NCI-H2081 (cell line): ENCODE measurements at regions not wholly inside any gene's neighbourhood (a gene's known extent, or its start where the extent isn't known, plus 50 kb on each side); places are given as distances from the start of the nearest gene placed in this dataset.
"Not testable (repeated sequence)": the region's sequence is repeated elsewhere in the genome, so short reads cannot be mapped to it uniquely, and the experiment has no call there.

Experiments used
- DNase-seq, 2 experiments: peaks; one replicate each; lab custom pipeline; 2025; lab: John Stamatoyannopoulos, UW

DNA sequence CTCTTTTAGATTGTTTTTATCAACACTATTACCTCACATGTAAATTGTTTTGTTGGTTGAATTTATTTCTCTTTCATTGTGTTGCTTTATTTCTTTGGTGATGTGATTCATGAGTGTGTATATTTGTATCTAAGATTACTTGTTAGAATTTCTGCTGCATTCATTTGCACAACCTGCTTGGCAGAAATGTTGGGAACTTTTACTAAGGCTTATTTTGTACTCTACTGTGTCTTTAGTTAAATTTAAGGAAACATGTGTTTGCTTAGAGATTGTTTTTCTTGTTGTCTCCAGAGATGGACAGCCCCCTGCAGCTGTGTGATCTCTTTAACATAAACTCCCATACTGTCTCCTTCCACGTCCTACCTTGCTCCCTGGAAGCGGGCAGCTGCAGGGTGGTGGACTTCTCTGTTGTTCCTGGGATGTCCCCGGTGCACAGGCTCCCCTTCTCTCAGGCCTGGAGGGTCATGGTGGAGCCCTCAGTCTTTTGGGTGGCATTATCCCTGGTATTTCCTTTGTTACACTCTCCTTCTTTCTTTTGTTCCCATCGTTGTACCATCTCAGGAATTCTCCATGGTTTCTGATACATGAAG is 212.0 kb upstream of the SPRY2 start:
- no peak for DNase-seq

GRCh38 chr13:80551650-80552497 is 210.9 kb upstream of the SPRY2 start:
- DNase-seq, result no peak

DNA sequence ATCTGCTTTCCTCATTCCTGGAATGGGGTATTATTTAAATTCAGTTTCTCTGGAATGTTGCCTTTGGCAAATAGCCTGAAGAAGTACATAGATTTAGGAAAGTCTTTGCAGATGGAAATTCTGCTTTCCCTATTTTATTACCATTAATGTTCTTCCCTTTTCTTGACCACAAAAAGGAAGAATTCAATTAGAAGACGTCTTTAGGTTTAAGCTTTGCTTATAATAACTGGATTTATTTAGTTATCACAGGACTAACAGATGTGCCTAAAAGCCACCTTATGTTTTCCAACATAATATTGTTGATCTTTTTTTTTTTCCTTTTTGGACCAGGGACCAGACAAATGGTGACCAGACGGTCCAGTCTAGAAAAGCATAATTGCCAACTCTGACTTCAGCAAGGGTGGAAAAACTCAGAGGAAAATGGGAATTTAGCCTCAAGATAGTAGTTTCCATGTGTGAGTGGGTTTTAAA is 210.1 kb upstream of the SPRY2 start:
- DNase-seq, result no peak

DNA sequence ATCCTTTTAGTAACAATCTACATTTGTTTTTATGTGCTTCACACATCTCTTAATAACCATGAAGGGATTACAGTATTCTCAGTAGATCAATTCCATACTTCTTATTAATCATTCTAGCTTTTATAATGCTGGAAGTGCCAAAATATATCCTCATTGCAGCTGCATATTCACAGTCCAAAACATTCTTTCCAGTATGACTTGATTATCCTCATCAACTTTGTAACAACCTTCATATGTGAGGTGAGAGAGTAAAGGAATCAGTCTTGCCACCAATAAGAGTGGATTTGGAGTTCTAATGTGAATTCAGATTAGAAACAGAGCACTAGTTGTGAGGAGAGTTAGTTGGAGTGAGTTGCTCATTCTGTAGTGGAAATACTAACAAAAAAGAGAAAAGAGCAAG is 208.0 kb upstream of the SPRY2 start:
- DNase-seq, result no peak

DNA sequence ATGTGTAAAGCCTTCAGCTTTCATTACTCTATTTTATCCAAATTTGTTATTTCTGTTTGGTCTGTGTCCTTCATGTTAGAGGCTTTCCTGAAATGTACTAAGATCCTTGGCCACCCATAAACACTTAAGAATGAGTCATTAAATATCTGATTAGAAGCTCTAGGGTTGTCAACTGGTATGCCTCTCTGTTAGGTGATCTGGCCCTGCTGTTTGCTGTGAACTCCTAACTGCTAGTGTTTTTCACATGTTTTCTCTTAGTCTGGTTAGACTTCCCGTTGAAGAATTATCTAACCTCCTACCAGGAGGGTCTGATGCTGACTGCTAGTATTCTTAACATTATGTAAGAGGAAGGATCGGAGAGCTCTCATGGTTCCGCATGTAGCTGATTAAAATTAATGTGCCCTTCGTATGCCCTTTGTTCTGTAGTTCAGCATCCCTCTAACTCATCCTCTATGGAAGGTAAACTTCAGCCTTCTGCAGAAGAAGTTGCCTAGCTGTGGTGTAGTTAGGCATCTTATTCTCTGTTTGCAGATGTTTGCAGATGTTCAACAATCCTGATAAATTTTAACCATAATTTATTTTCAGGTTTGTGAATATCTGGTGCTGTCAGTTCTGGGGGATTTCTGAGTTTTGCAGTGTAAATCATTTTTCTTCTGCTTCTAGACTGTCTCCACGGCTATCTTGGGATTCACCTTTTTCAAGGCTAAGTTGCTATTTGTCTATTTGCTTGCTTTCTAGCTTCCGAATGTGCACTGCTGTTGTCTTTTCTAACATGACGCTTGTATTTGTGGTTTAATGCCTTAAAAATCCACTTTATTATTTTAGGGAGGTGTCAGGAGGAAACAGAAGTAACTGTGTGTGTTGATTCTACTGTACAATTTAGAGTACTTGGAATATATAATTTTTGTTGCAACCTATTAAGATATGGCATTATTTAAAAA is 207.2 kb upstream of the SPRY2 start:
- DNase-seq, result no peak

GRCh38 chr13:80547341-80547740 is 206.4 kb upstream of the SPRY2 start:
- no peak for DNase-seq

DNA sequence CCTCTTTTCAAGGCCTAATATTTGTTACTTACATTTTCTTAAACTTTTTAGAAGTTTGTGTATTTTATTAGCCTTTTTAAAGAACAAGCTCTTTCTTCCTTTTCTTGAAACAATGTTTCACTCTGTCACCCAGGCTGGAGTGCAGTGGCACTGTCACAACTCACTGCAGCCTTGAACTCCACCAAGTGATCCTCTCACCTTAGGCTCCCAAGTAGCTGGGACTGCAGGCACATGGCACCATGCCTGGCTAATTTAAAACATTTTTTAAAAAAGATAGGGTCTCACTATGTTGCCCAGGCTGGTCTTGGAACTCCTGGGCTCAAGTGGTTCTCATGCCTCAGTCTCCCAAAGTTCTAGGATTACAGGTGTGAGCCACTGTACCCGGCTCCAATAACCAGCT is 192.2 kb upstream of the SPRY2 start:
- DNase-seq, result no peak

DNA sequence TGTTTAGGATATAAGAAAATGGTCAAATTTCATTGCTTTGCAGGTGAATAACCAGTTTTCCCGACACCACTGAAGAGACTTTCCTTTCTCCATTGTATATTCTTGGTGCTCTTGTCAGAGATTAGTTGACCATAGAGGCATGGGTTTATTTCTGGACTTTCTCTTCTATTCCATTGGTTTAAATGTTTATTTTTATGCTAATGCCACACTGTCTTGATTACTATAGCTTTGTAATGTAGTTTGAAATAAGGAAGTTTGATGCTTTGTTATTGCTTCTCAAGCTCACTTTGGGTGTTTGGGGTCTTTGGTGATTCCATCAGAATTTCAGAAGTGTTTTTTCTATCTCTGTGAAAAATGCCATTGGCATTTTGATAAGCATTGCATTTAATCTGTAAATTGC is 190.0 kb upstream of the SPRY2 start:
- DNase-seq, result no peak

DNA sequence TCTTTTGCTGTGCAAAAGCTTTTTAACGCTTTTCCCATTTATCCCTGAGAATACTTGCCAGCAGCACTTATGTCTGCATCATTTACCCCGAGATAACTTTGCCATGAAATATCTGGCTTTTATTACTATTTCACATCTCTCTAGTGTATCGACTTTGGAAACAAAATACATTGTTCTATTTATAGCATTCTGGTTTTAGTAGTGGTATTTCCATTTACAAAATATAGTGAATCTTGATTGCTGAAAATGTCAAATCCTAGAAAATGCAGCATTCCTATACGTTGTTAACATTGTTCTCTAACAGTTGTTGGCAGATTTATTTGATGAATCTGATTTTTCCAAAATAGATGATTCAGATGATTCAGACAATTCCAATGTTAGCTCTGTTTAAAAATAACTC is 189.3 kb upstream of the SPRY2 start:
- DNase-seq, result no peak

DNA sequence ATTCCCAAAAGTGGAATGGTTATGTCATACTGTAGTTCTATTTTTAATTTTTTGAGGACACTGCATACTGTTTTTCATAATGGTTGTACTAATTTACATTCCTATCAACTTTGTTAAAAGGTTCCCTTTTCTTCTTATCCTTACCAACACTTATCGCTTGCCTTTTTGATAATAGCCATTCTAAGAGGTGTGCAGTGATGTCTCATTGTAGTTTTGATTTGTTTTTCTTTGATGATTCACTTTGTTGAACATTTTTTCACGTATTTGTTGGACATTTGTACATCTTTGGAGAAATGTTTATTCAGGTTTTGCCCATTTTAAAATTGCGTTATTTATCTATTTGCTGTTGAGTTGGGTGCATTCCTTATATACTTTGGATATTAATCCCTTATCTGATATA is 188.8 kb upstream of the SPRY2 start:
- DNase-seq, result no peak

GRCh38 chr13:80528733-80529132 is 187.8 kb upstream of the SPRY2 start:
- no peak for DNase-seq

DNA sequence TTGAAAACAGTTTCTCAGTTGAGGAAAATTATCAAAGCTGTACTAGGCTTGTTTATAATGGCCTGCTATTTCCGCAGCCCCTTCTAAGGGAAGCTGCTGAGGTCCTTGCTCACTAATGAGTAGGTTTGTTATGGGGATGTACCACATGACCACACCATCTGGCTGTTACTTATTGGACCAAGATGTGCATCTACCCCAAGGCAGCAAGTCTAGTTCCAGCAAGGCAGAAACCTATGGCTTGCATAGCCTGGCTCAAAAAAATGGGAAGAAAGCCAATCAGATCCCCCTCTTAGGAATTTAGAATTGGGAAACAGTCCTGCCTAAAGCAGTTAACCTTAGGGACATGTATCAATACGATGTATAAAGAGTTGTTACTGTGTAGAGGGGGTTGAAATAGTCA is 186.5 kb upstream of the SPRY2 start:
- DNase-seq, result no peak

DNA sequence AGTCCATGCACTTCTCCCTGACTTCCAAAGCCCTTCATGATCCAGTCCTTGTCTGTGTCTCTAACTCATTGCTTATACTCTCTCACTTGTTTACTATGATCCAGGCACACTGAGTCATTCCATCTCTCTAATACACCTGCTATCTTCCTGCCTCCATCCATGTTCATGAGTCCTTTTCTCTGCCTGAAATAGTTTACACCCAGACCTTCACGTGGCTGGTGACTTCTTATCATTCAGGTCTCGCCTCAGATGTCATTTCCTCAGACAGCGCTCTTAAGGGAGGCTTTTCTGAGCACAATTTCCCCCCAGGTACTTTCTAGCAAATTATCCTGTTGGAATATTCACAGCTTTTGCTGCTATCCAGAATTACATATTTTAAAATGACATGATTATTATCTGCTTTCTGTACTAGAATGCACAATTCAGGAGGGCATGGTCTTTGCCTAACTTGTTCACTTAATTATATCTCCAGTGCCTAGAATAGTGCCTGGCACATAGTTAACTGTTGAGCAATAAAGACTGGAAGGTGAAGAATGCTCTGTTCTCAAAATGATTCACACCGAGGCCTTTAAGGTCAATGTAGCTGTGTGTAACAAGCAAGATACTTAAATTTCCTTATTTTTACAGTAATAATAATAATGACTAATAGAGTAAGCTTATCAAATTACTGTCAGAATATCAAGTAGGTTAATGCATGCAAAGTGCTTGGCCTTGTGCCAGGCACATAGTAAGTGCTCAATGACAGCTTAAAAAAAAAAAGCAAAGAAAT is 183.7 kb upstream of the SPRY2 start:
- no peak for DNase-seq

DNA sequence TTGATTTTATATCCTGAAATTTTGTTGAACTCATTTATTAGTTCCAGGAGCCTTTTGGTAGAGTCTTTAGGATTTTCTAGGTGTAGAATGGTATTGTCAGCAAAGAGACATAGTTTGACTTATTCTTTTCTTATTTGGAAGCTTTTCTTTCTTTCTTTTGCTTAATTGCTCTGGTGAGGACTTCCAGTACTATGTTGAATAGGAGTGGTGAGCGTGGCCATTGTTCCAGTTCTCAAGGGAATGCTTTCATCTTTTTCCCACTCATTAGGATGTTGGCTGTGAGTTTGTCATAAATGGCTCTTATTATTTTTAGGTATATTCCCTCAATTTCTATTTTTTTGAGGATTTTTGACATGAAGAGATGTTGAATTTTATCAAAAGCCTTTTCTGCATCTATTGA is 182.2 kb upstream of the SPRY2 start:
- DNase-seq, result no peak

DNA sequence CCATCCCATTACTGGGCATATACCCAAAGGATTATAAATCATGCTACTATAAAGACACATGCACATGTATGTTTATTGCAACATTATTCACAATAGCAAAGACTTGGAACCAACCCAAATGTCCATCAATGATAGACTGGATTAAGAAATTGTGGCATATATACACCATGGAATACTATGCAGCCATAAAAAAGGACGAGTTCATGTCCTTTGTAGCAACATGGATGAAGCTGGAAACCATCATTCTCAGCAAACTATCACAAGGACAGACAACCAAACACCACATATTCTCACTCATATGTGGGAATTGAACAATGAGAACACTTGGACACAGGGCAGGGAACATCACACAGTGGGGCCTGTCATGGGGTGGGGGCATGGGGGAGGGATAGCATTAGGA is 181.5 kb upstream of the SPRY2 start:
- not testable (repeated sequence) for DNase-seq

DNA sequence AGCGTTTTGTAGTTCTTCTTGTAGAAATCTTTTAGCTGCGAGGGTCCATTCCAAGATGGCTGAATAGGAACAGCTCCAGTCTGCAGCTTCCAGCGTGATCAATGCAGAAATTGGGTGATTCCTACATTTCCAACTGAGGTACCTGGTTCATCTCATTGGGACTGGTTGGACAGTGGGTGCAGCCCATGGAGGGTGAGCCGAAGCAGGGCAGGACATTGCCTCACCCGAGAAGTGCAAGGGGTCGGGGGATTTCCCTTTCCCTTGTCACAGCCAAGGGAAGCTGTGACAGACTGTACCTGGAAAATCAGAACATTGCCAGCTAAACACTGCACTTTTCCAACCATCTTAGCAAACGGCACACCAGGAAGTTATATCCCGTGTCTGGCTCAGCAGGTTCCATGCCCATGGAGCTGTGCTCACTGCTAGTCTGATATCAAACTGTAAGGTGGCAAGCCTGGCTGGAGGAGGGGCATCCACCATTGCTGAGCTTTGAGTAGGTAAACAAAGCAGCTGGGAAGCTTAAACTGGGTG is 176.0 kb upstream of the SPRY2 start:
- no peak for DNase-seq

DNA sequence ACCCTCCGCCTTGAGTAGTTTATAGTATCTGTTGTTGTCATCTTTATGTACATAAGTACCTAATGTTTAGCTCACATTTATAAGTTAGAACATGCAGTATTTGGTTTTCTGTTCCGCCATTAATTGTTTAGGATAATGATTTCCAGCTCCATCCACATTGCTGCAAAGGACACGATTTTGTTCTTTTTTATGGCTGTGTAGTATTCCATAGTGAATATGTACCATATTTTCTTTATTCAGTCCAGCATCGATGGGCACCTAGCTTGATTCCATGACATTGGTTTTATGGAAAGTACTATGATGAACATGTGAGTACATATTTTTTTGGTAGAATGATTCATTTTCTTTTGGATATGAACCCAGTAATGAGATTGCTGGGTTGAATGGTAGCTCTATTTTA is 174.4 kb upstream of the SPRY2 start:
- no peak for DNase-seq

GRCh38 chr13:80513196-80513595 is 172.3 kb upstream of the SPRY2 start:
- no peak for DNase-seq

GRCh38 chr13:80510686-80511085 is 169.8 kb upstream of the SPRY2 start:
- DNase-seq, result no peak

GRCh38 chr13:80509264-80509663 is 168.3 kb upstream of the SPRY2 start:
- DNase-seq, result no peak

DNA sequence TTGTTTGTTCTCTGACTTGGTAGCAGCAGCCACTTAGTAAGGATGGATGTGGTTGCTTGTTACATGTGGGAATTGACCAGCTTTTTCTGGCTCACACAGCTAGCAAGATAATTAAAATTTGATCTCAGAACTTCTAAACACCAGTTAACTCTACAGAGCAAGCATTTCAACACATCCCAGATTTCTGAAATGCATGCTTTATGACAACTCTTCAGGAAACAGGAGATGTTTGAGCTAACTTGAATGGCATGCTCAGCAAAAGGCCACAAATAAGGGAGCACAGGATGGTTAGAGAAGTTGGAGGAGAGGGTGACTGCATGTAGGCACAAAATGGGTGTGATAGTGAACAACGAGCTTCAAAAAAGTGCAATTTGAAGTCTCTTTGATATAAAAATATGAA is 167.1 kb upstream of the SPRY2 start:
- DNase-seq, result no peak

DNA sequence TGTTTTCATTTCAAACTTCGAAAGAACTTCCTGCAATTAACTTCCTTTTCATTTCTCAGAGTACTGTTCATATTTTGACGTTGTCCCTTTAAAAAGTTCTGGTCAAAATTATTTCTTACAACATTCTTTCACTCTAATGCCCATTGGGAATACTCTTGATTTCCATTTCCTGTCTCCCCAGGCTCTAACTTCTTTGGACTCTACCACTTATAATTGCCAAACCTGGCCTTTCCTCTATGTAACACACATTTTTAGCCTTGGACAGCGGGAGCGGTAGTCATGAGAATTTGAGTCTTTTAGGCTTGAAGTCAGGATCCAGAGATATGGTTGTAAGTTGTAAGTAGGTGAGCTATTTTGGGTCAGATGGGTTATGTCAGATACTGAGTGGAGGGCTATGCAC is 163.5 kb upstream of the SPRY2 start:
- no peak for DNase-seq
